Right lobe of liver (tissue), 4 donors: ENCODE measurements at regions not wholly inside any gene's neighbourhood (a gene's known extent, or its start where the extent isn't known, plus 50 kb on each side); places are given as distances from the start of the nearest gene placed in this dataset.

Source experiments
- CTCF ChIP-seq, 4 donors: fragments of 200-600 bp in 3 of 4; fragments of 450-650 bp in 1 of 4; IDR thresholded peaks; one replicate each; pipeline versions ENCODE4 v1.5.1 to v1.8.0; 2016 to 2022; ENCODE audit warnings: antibody characterized with exemption in 4 of 4, mild to moderate bottlenecking in 2 of 4
- POLR2A ChIP-seq: fragments of 450-650 bp; IDR thresholded peaks from one replicate; pipeline ENCODE4 v1.6.1; 2017; ENCODE audit warnings: antibody characterized with exemption, mild to moderate bottlenecking
- donor health status: DM: no; HTN: no; CAD: no.
- donor health status: DM: no; HTN: no; CAD: no.
- donor health status: DM: no; HTN: yes; CAD: no.

- TF ChIP-seq CTCF (IDR thresholded peaks at IDR 0.05): no peak
- TF ChIP-seq POLR2A: no peak
Observed at GRCh38 chr9:3656224-3656623, 130.4 kb upstream of the RFX3 start.
